Transverse colon (tissue), 4 donors: ENCODE measurements at regions not wholly inside any gene's neighbourhood (a gene's known extent, or its start where the extent isn't known, plus 50 kb on each side); places are given as distances from the start of the nearest gene placed in this dataset.

Experiments
- DNase-seq: peaks from one replicate; pipeline ENCODE4 v3.0.0-alpha.2; 2019
- H3K27ac ChIP-seq, 4 donors: fragments of 200-600 bp; sonication (generic); 2 replicates each; pipeline ENCODE4 v1.5.1; 2016 to 2018; ENCODE audit warnings: inconsistent platforms in 4 of 4
- H3K27me3 ChIP-seq: fragments of 200-600 bp; sonication (generic); 2 replicates; pipeline ENCODE4 v1.5.1; 2017; ENCODE audit warnings: inconsistent platforms
- H3K36me3 ChIP-seq, 4 donors: fragments of 200-600 bp; sonication (generic); 2 replicates each; pipeline ENCODE4 v1.5.1; 2017 to 2019; ENCODE audit warnings: inconsistent platforms in 4 of 4
- H3K4me1 ChIP-seq, 4 donors: fragments of 200-600 bp; sonication (generic); 2 replicates each; pipeline ENCODE4 v1.5.1; 2017 to 2020; ENCODE audit warnings: inconsistent platforms in 4 of 4
- H3K4me3 ChIP-seq, 4 donors: fragments of 200-600 bp; sonication (generic); 1 replicate in 1 of 4; 2 replicates in 3 of 4; pipeline versions ENCODE4 v1.5.1 to v1.6.1; 2017 to 2019; ENCODE audit warnings: inconsistent platforms in 4 of 4
- H3K9me3 ChIP-seq, 2 donors: fragments of 200-600 bp; sonication (generic); 2 replicates each; pipeline ENCODE4 v1.5.1; 2017 to 2019; ENCODE audit warnings: inconsistent platforms in 2 of 2
- EP300 ChIP-seq: sonication (generic); formaldehyde crosslinking; IDR thresholded peaks from one replicate; pipeline ENCODE4 v1.6.1; 2017; ENCODE audit warnings: antibody characterized with exemption, low read depth
- POLR2A ChIP-seq: fragments of 450-650 bp; IDR thresholded peaks from one replicate; pipeline ENCODE4 v1.6.1; 2016; ENCODE audit warnings: antibody characterized with exemption, mild to moderate bottlenecking, moderate library complexity
- POLR2AphosphoS5 ChIP-seq, 3 donors: sonication (generic); formaldehyde crosslinking; IDR thresholded peaks; one replicate each; pipeline ENCODE4 v1.6.1; 2016; ENCODE audit warnings: antibody characterized with exemption in 3 of 3
- WGBS, 2 donors: methylation state at CpG; one replicate each; pipeline ENCODE4 v1.1.5; 2018; ENCODE audit warnings: low coverage in 1 of 2; 5-methylcytosine and 5-hydroxymethylcytosine counted together
- in situ Hi-C, 4 donors: fragments of 200-750 bp; cut with MboI; loops; one replicate each; pipeline versions ENCODE4 v1.15.0 to v1.15.1; 2017; ENCODE audit warnings: low sequenced_read_pairs in 3 of 4, low pct_ligation_motif_present in 1 of 4, low pct_unique_long_range_greater_than_20kb in 1 of 4
- intact Hi-C: fragments of 100-400 bp; cut with DNase I; formaldehyde crosslinking; loops from one replicate; pipeline ENCODE4 v1.15.1; 2023; ENCODE audit warnings: low total_unique reads
- small RNA-seq, 4 donors: library from RNA; depleted of rRNA; stranded (forward); fragments of <200 nt; gene quantifications; one replicate each; pipeline ENCODE3, GENCODE V24; 2016
- TF ChIP-seq, protein P1 (sequence below), 5 experiments: fragments of 200-600 bp in 3 of 5; fragments of 450-650 bp in 2 of 5; sonication (generic) in 3 of 5; IDR thresholded peaks; 1 replicate in 2 of 5; 2 replicates in 3 of 5; pipeline ENCODE4 v1.5.1; 2016 to 2017; ENCODE audit warnings: antibody characterized with exemption in 5 of 5, inconsistent platforms in 3 of 5, mild to moderate bottlenecking in 2 of 5, moderate library complexity in 1 of 5

GRCh38 chr18:55014095-55014494 lies 54.8 kb upstream of the CCDC68 start:
- no peaks in the 10 kb centered on the region for H3K27me3 ChIP-seq
- H3K4me3 ChIP-seq, result no peak overlapping the region
- in situ Hi-C loops, result loop anchor here in 1 of 4 donors (25.0 kb wide), 1 partner anchor 98 kb away; no protein-coding TSS in a partner anchor
- TF ChIP-seq, protein P1, sequence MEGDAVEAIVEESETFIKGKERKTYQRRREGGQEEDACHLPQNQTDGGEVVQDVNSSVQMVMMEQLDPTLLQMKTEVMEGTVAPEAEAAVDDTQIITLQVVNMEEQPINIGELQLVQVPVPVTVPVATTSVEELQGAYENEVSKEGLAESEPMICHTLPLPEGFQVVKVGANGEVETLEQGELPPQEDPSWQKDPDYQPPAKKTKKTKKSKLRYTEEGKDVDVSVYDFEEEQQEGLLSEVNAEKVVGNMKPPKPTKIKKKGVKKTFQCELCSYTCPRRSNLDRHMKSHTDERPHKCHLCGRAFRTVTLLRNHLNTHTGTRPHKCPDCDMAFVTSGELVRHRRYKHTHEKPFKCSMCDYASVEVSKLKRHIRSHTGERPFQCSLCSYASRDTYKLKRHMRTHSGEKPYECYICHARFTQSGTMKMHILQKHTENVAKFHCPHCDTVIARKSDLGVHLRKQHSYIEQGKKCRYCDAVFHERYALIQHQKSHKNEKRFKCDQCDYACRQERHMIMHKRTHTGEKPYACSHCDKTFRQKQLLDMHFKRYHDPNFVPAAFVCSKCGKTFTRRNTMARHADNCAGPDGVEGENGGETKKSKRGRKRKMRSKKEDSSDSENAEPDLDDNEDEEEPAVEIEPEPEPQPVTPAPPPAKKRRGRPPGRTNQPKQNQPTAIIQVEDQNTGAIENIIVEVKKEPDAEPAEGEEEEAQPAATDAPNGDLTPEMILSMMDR (IDR thresholded peaks at IDR 0.05), result no peak
- TF ChIP-seq POLR2AphosphoS5 (IDR thresholded peaks at IDR 0.05) (no peak), EP300 (no peak), POLR2A (no peak)
- no peaks in the 10 kb centered on the region for H3K9me3 ChIP-seq
- 90% methylated on average over 2 to 3 of the region's 3 CpGs for WGBS, 2 donors
- no peak for DNase-seq
- H3K36me3 ChIP-seq, result no peaks in the 10 kb centered on the region
- no peak overlapping the region for H3K27ac ChIP-seq
- intact Hi-C loops, result no loop called here
- H3K4me1 ChIP-seq, result no peaks in the 10 kb centered on the region

DNA sequence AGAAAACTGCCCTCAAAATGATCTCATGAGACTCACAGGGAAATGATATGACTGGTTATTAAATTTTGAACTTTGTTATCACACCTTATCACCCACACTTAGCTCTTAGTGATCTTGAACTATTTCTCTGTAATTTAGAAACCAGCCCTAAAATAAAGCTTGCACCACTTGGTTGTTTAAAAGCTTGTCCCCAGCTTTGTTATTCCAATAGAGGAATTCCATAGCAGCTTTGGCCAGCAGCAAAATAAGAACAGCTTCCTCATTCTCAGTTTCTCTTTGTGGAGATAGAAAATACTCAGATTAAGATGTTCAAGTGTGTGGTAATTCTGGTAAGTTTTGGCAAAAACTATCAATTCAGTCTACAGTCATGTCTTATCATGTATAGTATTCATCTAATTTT lies 54.4 kb upstream of the CCDC68 start:
- in situ Hi-C loops, result loop anchor here in 1 of 4 donors (25.0 kb wide), 1 partner anchor 99 kb away; no protein-coding TSS in a partner anchor
- no peaks in the 10 kb centered on the region for H3K4me1 ChIP-seq
- intact Hi-C loops, result no loop called here
- no peak overlapping the region for H3K4me3 ChIP-seq
- H3K36me3 ChIP-seq, result no peaks in the 10 kb centered on the region
- DNase-seq, result no peak
- no peak overlapping the region for H3K27ac ChIP-seq
- TF ChIP-seq, protein P1 (IDR thresholded peaks at IDR 0.05), result no peak
- no peak for TF ChIP-seq EP300
- no peak for TF ChIP-seq POLR2A
- no peak for TF ChIP-seq POLR2AphosphoS5 (IDR thresholded peaks at IDR 0.05)
- no peaks in the 10 kb centered on the region for H3K27me3 ChIP-seq
- no peaks in the 10 kb centered on the region for H3K9me3 ChIP-seq

- Histone ChIP-seq H3K4me3 (no peak overlapping the region), H3K9me3 (no peaks in the 10 kb centered on the region), H3K27me3 (no peaks in the 10 kb centered on the region), H3K36me3 (no peaks in the 10 kb centered on the region), H3K4me1 (no peaks in the 10 kb centered on the region), H3K27ac (no peak overlapping the region)
- no peak for DNase-seq
- TF ChIP-seq, protein P1 (IDR thresholded peaks at IDR 0.05), result no peak
- TF ChIP-seq POLR2AphosphoS5 (IDR thresholded peaks at IDR 0.05) (no peak), EP300 (no peak), POLR2A (no peak)
- in situ Hi-C loops, result loop anchor here in 1 of 4 donors (25.0 kb wide), 1 partner anchor 99 kb away; no protein-coding TSS in a partner anchor
- intact Hi-C loops, result no loop called here
- WGBS, 2 donors, result 63 to 77% methylated on average over 3 of the region's 3 CpGs
Observed at GRCh38 chr18:55013086-55013485, 53.8 kb upstream of the CCDC68 start.

DNA sequence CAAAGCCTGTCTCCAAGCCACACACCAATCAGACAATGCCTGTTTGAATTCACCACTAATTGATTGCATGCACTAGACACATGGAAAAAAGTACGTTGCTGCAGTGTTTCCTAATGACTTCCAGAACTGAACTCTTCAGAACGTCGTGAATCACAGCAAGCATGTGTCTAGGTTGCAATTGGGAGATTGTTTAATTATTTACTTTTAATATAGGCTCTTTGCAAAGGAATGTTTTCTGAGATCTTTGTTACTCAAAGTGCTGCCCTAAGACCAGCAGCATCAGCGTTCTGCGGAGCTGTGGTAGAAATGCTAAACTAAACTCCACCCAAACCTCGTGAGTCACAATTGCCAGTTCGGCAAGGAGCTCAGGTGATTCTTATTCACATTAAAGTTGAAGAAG lies 52.7 kb upstream of the CCDC68 start:
- TF ChIP-seq, protein P1 (IDR thresholded peaks at IDR 0.05), result no peak
- TF ChIP-seq POLR2A (no peak), POLR2AphosphoS5 (IDR thresholded peaks at IDR 0.05) (no peak), EP300 (no peak)
- intact Hi-C loops, result no loop called here

More for the DNA sequence above, 52.7 kb upstream of the CCDC68 start:
- Histone ChIP-seq H3K27me3 (no peaks in the 10 kb centered on the region), H3K4me1 (no peaks in the 10 kb centered on the region), H3K27ac (no peak overlapping the region), H3K4me3 (no peak overlapping the region), H3K9me3 (no peaks in the 10 kb centered on the region), H3K36me3 (no peaks in the 10 kb centered on the region)
- DNase-seq, result no peak
- 70 to 72% methylated on average over 7 of the region's 7 CpGs for WGBS, 2 donors
- in situ Hi-C loops, result loop anchor here in 1 of 4 donors (25.0 kb wide), 1 partner anchor 100 kb away; no protein-coding TSS in a partner anchor

Small RNAs in the stretch of these regions (small RNA-seq; reads per million reads assigned to genes)
- 0 reads per million in 4 donors for gene RNA5SP459
